Erythroblast (primary cell): ENCODE measurements at regions not wholly inside any gene's neighbourhood (a gene's known extent, or its start where the extent isn't known, plus 50 kb on each side); places are given as distances from the start of the nearest gene placed in this dataset.

Experiments
- GATA1 ChIP-seq: IDR thresholded peaks from 2 replicates; pipeline ENCODE4 v1.6.1; 2011; ENCODE audit warnings: low read depth, mild to moderate bottlenecking, control low read depth, low read length, moderate library complexity
- POLR2A ChIP-seq: IDR thresholded peaks from 2 replicates; pipeline ENCODE4 v1.6.1; 2011; ENCODE audit warnings: mild to moderate bottlenecking, low read length

DNA sequence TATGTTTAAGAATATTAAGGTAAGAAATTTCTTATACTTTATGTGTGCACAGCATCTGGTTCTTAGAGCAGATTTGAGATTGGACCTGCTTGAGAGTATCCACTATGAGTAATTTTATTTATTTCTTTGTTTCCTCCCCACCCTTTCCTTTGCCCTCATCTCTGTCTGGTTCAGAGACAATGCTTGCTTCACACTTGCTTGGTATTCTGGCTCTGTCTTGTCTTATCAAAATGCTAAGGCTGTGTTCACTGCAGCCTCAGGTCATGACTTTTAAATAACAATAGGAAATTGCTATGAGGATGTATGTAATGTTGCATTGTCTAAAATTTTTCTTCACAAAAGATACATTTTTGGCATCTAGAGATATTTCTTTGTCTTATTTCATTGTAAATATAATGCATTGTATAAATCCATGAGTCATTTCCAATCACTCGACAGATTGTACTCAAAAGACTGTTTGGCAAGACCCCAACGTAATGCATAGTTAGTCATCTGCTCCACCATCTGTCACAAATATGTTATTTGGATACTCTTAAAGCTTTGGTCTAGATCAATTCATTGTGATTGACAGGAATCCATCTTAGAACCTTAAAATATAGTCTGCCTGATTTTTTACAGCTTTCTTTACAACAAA, 395.7 kb downstream of the AASDHPPT start:
- TF ChIP-seq POLR2A (no peak), GATA1 (no peak)
